HG02678 (cell line): ENCODE measurements at regions not wholly inside any gene's neighbourhood (a gene's known extent, or its start where the extent isn't known, plus 50 kb on each side); places are given as distances from the start of the nearest gene placed in this dataset.
A peak's percentile ranks its signal among the peaks of the same experiment; 100 is the strongest.

Experiments
- ATAC-seq: cut with Tn5 transposase; IDR thresholded peaks from one replicate; pipeline ENCODE4 v1.9.1; 2021; ENCODE audit warnings: mild to moderate bottlenecking, moderate library complexity; ENCODE audit not compliant: unreplicated experiment

DNA sequence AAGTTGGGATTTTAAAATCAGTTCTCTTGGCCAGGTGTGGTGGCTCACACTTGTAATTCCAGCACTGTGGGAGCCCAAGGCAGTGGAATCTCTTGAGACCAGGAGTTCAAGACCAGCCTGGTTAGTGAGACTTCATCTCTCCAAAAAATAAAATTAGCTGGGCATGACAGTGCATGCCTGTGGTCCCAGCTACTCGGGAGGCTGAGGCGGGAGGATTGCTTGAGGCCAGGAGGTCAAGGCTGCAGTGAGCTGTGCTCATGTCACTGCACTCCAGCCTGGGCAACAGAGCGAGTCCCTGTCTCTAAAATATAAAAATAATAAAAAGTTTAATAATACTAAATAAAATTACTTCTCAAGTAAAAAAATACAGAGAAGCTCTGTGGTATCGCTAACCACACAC is 77.5 kb downstream of the FOXA2 start:
- ATAC-seq = no peak

DNA sequence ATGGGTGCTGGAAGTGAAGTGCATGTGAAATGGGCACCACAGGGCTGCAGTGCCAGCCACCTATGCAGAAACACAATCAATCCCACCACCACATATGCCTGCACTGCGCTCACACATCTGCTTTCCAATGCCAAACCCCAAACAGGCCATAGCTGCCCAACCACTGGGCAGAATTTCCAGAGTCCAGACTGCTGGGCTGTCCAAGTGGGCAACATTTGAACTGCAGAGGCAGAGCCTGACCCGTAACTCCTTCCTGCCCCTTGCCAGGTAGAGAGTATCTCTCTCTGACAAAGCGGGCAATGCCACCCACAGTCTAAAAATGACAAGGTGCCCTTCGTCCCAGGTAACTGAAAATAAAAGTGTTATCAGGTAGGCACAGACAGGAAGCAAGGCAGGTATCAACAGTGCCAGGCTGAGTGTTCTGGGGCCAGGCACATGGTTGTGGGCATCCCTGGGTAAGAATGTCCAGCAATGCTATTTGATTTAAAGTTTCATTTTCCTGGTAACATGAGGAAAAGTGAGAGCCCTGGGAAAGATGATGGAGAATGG is 79.5 kb downstream of the FOXA2 start:
- no peak for ATAC-seq

DNA sequence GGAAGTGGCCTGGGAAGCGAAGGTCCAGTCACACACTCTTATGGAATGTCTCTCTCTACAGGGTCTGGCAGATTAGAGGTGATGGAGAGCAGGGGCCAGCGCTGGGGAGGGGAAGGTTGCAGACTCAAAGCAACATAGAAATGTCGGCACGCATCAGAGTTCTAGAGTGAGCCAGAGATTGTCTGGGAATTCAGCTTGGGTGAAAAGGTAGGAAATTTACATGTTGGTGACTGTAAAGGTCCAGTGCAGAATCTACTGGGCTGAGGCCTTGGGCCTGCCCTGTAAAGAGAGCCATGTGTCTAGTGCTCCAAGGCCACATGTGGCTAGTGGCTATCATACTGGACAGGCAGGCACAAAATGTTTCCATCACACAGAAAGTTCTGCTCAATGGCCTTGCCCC is 80.8 kb downstream of the FOXA2 start:
- no peak for ATAC-seq

DNA sequence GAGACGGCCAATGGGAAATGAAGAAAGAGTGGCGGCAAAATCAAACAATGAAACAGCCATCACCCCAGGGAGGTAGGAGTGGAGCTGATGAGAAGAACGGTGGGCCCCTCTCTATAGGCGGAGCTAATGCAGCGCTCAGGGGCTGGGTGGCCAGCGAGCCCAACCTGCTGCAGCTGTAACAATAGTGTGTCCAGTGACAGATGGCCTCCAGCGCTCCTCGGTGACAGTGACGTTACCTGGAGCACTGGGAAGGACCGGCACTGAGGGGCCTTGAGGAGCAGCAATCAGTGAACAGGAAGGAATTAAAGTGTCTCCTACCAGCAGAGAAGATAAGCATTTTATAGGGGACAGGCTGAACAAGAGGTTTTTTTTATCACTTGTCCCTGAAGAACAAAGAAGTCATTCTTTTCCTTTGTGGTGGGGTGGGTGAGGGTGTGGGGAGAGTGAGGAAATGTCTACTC is 81.6 kb downstream of the FOXA2 start:
- ATAC-seq = no peak

DNA sequence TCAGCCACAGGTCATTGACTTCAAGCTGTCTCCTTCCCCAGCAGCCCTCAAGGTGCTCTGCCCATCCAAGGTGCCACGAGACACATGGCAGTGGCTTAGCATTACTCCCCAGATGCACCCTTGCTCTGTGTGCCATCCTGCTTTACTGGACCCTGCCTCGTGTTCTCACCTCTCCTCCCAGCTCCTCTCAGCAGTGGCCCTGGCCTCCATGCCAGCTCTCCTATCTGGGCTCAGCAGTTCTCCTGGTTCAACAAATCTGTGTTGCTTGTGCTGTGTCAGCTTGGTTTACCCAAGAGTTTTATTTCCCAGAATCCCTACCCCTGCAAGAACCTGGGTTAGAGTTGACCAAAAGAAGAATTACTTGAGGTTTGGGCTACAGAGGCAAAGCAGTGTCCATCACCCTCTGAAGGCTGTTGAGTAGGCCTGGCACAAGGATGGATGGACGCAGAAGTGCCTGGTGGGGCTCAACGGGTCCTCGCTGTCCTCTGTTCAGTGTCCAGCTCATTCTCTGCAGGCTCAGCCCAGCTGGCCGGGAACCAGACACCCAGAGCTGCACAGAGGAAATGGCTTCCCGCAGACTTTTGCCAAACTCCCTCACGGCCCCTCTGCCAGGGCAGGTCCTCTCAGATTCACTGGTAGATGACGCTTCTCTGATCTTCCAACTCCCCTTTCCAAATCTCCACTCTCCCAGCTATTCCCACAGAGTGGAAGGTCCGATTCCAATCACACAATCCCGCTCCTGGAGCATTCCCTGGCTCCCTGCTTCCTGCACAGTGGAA is 82.6 kb downstream of the FOXA2 start:
- ATAC-seq = no peak

DNA sequence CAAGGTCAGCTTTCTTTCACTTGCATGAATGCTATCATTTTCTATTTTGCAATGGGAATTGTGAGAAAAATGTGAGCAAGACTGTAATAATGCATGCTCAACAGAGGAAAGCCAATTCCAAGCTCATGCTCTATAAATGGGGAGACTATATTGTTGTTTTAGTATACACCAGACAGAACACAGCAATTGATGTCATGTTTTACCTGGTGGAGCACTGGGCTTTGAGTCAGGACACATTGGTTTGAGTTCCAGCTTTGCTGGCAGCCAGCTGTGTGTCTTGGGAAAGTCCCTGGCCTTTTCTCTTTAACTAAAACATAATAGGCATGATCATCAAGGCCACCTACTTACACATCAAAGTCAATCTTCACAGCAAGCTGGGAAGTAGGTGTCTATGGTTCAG is 83.3 kb downstream of the FOXA2 start:
- no peak for ATAC-seq

DNA sequence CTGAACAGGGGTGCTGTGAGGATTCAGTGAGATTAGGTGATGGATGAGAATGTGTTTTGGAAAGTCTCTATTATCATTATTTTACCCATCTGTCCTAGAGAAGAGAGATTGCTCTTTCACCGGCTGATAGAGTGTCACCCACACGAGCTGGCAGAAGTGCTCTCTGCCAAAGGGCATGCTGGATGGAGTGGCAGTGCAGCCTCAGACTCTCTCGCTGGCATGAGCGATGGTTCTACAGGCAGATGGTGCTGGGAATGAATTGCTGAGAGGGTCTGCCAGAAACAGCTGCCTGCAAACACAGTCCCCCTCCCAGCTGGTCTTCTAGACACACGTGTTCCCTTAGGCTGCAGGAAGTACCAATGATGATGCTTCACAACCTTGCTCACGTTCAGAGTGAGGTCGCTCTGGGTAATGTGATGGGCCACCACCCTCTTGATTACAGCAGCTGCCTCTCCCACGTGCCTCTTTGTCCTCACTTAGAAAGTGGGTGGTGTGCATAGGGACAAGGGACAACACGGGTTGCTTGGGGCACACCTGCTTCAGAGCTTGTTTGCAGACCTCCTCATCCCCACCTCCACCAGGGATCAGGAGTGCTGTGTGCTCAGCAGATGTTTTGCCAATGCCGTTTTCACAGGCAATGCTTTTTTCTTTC is 84.7 kb downstream of the FOXA2 start:
- ATAC-seq = no peak

DNA sequence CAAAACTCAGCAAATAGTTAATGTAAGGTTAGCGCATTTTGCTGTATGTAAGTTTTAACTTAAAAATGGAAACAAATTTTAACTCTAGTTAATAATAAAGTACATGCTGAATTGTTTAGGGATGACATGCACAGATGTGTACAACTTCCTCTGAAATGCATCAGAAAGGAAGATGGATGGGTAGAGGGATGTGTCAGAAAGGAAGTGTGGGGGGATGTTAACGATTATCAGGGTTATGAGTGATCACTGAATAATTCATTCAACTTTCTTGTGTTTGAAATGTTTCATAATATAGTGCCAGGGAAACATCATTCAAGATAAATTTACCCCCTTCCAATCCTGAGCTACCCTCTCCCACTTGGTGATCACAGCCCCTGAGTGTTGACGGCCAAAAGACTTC is 87.6 kb downstream of the FOXA2 start:
- ATAC-seq = no peak

DNA sequence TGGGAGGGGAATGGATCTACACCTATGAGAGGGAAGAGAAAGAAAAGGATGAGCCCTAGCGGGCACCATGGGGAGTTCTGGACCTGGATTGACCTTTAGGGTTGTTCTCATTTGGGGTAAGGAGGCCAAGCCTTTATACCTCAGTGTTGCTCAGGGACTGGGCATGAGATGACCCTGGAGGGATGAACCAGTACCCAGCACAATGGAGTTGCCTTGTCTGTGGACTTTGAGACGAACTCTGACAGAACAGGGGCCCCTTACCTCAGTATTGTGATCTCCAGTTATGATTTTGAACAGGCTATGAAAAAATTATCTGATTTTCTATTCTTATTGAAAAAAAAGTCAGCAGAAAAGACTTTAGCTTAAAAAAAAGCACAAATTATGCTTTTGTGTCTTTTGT is 88.6 kb downstream of the FOXA2 start:
- ATAC-seq = no peak

DNA sequence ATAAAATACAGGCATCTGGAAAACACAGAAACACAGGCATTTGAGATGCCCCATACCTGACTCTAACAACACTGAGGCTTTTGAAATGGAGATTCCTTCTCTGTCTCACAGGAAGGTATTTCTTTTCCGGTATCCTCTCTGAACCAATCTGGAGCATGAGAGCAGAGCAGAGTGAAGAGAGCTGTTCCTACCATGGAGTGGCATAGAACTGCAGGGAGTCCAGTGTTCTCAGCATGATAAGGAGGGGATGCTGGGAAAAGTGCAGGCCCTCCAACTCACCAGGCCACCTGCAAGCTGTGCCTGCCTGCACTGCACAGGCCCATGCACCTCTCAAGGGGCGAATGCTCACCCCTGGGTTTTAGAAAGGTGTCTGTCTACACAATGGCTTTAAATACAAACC is 89.2 kb downstream of the FOXA2 start:
- no peak for ATAC-seq

DNA sequence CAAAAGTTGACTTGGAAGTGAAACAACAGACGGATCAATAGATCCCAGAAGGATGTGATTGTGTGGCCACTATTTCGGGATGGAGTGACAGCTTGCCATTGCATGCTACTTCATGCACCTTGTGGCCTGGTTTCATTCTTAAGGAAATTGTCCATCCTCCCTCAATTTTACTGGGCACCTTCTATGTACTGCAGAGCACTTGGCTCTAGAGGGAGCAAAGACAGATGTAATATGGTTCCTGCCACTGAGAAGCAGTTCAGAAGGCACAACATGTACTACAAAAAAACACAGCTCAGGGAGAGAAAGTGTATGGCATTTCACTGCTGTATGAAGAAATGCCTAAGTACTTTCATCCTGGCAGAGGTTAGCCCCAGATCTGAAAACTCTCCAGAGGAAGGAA is 91.9 kb downstream of the FOXA2 start:
- ATAC-seq = no peak

DNA sequence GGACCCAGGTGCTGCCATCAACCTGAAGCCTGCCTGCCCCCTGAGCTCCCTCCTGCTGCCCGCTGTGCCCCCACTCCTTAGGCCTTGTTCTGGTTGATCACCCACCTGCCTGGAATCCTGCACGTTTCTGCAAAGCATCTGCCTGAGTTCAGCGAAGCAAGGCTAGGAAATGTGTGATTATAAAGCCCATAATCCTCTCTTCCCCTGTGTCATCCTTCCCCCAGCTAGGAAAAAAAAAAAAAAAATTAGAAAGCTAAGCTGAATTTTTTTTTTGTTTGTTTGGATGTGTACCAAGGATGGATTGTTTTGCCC is 93.2 kb downstream of the FOXA2 start:
- no peak for ATAC-seq

DNA sequence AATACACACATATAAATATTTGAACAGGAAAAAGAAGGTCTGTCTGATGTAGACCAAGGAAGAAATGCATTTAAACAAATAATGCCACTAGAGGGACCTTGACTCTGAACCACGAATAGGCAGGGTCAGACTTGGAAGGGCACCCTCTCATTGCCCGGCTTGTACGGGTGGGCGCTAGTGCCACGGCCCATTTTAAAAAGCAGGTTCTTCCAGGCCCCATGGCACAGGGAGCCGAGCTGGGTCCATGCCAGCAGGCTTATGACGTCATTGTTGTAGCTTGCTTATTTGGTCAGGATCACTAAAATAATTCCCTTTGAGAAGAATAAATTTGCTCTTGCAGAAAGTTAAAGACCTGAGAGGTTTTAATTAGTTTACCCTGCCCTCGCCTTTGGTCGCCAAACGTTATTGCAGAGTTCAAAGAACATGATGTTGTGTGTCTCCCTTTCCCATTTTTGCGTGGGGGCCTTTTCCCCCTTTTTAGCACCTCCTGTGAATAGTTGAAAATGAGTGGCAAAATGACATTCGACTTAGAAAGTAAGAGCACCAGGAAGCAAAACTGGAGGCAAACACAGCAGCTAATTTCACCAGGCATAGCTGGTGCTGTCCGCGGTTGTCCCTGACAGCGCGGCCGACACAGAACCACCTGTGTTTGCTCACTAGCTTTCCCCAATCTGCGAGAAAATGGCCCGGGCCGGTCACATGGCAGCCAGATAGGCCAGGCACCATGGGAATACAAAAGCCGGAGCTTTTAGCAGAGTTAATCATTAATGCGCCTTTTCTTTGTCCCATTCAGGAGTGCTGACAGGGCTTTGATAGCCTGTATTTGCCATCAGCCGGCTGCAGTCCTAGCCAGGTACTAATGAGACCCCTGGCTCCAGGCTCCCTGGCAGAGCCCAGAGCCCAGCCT is 93.8 kb downstream of the FOXA2 start:
- ATAC-seq = no peak

DNA sequence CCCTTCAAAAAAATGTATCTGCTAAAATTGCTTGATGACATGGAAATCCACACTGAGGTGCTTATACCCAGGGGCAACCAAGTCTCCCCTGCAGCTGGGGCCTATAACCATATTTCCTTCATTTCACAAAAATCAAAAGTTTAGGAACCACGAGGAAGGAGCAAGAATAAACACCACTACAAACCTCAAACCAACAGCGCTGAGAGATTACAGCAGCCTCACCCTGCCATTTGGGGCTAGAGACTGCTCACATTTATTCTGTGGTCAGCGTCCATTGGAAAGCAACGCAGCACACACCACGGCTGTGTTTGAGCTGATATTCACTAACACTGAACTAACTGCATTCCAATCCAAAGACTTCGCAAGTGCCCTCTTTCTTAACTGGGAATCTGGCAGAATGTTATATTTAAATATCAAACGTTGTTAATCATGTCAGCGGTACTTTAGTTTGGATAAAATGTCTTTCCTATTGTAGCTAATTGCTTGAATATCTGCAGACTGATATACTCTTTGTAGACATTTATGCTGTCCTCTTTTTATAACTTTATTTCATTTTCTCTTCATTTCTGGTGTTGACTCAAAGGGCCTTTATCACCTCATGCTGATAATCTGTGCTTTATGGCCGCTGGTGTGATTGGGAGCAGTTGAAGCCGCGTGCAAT is 94.6 kb downstream of the FOXA2 start:
- no peak for ATAC-seq

DNA sequence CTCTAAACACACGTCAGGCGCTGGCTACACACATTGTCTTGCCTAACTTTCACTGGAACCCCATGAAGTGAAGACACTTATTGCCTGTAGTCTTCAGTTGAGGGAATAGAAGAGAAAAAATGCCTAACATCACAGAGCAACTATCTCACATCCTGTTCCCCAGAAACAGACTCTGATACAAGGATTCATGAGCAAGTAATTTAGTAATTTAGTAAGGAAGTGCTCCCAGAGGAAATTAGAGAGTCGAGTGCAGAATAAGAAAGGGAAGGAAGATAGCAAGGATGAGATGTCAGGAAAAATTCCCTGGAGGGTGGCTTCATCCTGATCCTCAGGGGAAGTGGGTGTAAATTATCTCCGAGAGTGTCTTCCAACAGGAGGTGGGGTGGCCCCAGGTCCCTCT is 104.0 kb downstream of the FOXA2 start:
- no peak for ATAC-seq

DNA sequence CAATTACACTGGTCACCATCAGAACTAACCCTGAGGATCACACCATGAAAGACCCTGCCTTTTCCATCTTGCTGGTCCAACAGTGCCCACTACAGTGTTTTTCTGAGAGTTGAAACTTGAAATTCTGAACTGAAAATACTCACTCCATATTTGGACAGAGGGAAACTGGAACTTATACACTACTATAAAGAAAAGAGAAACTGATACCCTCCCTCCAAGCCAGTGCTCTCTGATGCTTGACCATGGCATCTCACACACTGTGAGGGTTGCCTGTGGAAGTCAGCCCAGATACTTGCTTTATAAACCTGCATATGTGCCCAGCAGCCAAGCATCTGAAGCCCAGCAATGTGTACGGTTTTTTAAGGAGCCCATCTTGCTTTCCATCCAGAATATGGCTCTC is 108.7 kb downstream of the FOXA2 start:
- peak; percentile 77 for ATAC-seq

DNA sequence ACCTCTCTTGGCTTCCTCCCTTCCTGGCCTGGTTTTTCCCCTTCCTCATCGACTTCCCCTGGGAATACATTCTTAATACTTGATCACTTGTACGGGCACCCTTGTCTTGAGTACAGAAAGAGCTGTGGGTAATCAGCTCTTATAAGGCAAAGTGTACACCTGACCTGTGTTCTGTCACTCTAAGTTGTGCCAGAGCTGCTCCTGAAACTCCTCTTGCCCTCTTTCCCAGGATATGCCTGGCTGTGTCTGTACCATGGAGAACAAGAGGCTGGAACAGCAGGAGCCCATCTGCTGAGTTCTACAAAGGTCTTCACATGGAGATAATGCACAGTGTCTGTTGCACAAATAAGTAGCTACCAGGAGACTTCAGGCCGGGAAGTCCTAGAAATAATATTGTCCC is 110.1 kb downstream of the FOXA2 start:
- ATAC-seq = no peak

DNA sequence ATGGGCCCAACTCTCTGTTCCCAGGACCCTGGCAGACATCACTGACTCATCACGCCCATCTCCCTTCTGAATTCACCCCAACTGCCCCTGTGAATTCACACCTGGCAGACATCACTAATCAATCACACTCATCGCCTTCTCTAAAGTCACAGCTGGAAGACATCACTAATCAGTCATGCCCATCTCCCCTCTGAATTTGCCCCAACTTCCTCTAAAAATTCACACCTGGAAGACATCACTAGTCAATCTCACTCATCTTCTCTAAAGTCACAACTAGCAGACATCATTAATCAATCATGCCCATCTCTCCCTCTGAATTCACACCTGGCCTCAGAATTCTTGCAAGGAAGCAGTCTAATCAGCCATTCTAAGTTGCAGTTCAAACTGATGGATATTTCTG is 111.1 kb downstream of the FOXA2 start:
- no peak for ATAC-seq

DNA sequence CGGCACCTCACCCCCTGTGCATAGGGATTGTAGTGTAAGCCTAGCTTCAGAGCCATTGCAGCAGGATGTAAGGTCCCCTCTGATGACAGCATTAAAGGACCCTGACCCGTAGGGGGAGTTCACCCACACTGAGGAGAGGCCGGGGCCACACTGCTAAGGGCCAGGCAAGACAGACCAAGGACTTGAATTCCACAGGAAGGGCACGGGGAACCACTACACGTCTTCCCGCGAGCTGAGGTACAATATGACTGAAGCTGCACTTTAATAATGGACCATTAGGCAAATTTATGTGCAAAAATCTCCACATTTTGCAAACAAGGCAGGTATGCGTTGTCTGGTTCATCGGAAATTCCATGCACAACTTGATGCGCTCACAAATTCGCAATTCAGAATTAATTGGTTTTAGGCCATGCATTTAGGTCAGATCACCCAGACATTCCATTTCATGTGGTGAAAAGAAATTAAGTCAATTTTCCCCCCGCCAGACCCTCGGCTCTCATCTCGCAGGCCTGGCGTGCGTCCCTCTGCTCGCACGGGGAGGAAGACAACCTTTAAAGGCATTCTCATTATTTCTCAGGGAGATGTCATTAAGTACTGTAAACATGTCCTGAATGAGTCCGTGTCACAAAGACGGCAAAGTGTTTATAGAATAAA is 111.8 kb downstream of the FOXA2 start:
- ATAC-seq = no peak

DNA sequence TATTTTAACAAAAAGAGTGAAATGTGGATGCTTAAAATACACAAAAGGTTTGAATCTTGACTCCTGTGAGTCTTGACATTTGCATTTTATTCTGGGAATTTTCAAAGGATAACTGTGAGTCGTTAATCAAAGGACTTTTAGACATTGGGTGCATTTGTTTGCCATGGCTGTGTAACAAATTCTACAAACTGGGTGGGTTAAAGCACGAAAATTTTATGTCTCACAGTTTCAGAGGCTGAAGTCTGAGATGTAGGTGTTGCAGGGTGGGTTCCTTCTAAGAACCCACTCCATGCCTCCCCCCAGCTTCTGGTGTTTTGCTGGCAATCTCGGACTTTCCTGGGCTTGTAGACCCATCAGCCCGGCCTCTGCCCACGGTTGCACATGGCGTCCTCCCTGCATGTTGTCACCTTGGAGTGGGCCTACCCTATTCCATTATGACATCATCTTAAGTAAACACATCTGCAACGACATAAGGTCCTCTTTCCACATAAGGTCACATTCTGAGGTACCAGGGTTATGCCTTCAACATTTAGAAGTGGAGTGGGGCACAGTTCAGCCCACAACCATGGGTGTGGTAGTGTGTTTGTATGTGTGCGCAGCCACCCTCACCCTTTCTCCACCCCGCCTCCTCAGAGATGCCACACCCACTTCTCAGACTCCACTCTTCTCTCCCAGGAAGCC is 113.1 kb downstream of the FOXA2 start:
- ATAC-seq = no peak
